ENCODE measurements at regions not wholly inside any gene's neighbourhood (a gene's known extent, or its start where the extent isn't known, plus 50 kb on each side); places are given as distances from the start of the nearest gene placed in this dataset.

DNA sequence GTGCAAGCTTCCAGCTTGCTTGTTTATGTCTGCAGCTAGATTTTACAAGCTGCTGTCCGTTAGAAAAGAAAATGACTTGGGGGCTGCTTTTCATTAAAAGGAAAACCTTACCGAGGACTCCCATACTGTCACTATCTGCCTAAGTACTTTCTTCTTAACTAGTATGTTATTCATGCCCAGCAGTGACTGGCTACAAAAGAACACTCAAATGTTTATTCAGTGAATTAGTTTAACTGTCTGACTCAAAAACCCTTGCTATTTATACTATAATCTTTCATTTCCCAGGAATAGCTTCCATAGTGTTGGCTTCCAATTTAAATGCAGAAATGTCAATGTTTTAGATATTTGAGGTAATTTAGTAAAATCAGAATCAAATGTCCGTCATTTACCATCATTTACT, 164.9 kb downstream of the DTHD1 start:
- in situ Hi-C loops (cut with MboI; ENCODE audit: low pct_unique_long_range_greater_than_20kb, low sequenced_read_pairs, unreplicated experiment), result no loop called here
- no peak for DNase-seq (ENCODE audit: low spot score)
- TF ChIP-seq, protein P1, sequence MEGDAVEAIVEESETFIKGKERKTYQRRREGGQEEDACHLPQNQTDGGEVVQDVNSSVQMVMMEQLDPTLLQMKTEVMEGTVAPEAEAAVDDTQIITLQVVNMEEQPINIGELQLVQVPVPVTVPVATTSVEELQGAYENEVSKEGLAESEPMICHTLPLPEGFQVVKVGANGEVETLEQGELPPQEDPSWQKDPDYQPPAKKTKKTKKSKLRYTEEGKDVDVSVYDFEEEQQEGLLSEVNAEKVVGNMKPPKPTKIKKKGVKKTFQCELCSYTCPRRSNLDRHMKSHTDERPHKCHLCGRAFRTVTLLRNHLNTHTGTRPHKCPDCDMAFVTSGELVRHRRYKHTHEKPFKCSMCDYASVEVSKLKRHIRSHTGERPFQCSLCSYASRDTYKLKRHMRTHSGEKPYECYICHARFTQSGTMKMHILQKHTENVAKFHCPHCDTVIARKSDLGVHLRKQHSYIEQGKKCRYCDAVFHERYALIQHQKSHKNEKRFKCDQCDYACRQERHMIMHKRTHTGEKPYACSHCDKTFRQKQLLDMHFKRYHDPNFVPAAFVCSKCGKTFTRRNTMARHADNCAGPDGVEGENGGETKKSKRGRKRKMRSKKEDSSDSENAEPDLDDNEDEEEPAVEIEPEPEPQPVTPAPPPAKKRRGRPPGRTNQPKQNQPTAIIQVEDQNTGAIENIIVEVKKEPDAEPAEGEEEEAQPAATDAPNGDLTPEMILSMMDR (IDR thresholded peaks at IDR 0.05; ENCODE audit: extremely low read depth, insufficient read depth, missing control alignments), result no peak

DNA sequence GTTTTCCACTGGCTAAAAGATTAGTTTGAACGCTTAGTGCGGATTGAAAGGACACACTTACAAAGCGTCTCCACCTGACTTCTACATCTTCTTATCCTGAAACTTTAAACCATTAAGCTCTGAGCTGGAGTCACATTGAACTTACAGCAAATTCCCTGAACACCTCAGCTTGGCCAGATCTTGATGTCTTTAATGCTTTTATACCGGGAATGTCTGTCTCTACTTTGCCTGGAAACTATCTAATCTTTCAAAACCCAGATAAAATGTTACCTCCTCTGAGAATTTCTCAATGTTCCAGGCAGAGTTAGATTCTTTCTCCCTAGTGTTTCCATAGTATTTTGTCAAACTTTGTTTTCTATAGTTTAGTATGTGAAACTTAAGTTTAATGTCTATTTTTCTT, 179.9 kb downstream of the DTHD1 start:
- in situ Hi-C loops (cut with MboI; ENCODE audit: low pct_unique_long_range_greater_than_20kb, low sequenced_read_pairs, unreplicated experiment), result no loop called here
- TF ChIP-seq, protein P1 (IDR thresholded peaks at IDR 0.05; ENCODE audit: extremely low read depth, insufficient read depth, missing control alignments), result no peak
- DNase-seq (ENCODE audit: low spot score), result no peak

DNA sequence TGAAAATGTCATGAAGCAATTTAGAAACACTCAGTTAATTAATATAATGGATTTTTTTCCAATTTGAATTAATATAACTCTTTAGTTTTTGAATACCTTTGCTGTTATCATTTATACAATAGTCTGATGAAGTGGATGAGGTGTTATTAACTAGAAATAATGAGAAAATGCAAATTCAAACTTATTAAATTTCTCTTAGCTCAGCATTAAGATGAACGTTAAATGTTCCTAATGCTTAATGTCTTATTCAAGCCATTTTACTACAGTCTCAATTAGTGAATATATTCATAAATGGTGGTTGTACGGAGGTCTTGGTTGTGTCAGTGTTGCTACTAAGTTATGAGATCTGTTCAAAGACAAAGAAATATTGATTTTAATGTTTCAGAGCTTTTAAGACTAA, 186.3 kb downstream of the DTHD1 start:
- DNase-seq (ENCODE audit: low spot score), result no peak
- in situ Hi-C loops (cut with MboI; ENCODE audit: low pct_unique_long_range_greater_than_20kb, low sequenced_read_pairs, unreplicated experiment), result no loop called here
- TF ChIP-seq, protein P1 (IDR thresholded peaks at IDR 0.05; ENCODE audit: extremely low read depth, insufficient read depth, missing control alignments), result no peak

DNA sequence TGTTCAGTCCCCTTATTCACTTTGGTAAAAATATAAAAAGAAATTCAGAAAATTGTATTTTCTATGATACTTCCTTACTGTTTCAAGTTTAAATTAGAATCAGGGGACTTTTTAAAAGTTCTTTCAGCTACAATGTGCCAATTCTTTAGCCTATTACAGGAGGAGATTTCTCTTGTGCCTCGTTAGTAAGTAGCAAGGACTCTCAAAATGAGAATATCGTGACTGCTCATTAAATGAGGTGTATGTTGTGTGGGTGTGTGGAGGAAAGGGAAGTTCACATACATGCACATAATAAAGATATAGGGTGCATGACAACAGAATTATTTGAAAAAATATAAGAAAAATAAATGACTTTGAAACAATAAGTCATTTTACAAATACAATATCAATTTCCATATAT, 190.5 kb downstream of the DTHD1 start:
- TF ChIP-seq, protein P1 (IDR thresholded peaks at IDR 0.05; ENCODE audit: extremely low read depth, insufficient read depth, missing control alignments), result no peak
- no peak for DNase-seq (ENCODE audit: low spot score)
- in situ Hi-C loops (cut with MboI; ENCODE audit: low pct_unique_long_range_greater_than_20kb, low sequenced_read_pairs, unreplicated experiment), result no loop called here

DNA sequence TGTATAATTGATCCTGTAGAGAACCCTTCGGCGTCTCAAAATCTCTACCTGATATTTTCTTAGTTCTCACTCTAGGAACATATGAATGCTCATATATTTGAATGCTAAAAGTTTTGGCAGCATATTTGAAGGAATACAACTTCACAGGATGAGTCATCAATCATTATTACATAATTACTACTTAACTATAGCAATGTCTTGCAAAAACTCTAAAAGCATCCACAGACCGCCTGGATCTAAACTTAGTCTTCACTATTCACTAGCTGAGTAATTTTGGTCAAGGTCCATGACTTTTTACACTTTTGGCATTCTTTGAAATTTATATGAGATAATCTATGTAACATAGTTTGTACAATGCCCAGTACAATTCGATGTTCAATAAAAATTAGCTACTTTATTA, 194.7 kb downstream of the DTHD1 start:
- in situ Hi-C loops (cut with MboI; ENCODE audit: low pct_unique_long_range_greater_than_20kb, low sequenced_read_pairs, unreplicated experiment), result no loop called here
- TF ChIP-seq, protein P1 (IDR thresholded peaks at IDR 0.05; ENCODE audit: extremely low read depth, insufficient read depth, missing control alignments), result no peak
- no peak for DNase-seq (ENCODE audit: low spot score)

DNA sequence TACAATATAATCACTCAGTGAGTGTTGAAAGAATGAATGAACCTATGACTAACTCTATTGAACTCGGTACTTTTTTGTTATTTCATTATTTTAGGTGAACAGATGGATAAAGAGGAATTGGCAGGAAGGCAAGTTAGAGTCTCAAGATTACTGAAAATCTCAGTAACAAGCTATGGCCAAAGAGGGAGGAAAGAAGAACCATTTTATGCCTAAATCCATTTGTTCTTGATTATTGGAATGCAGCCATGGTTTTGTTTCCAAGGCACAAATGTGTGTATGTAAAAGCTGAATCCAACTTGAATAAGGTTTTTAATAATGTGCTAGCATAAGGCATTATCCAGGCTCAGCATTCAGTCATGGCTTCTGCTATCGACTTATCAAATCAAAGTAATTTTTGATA, 196.4 kb downstream of the DTHD1 start:
- TF ChIP-seq, protein P1 (IDR thresholded peaks at IDR 0.05; ENCODE audit: extremely low read depth, insufficient read depth, missing control alignments), result no peak
- in situ Hi-C loops (cut with MboI; ENCODE audit: low pct_unique_long_range_greater_than_20kb, low sequenced_read_pairs, unreplicated experiment), result no loop called here
- DNase-seq (ENCODE audit: low spot score), result no peak

DNA sequence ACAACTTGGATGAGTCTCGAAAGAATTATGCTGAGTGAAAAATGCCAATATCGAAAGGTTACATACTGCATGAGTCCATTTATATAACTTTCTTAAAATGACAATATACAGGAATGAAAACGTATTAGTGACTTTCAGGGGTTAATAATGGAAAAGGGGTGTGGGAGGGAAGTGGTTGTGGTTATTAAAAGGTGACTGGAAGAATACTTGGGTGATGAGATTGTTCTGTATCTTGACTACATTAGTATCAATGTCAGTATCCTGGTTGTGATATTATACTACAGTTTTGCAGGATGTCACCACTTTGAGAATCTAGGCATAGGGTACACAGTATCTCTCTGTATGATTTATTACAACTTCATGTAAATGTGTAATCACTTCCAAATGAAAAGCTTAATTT, 204.5 kb downstream of the DTHD1 start:
- no peak for DNase-seq (ENCODE audit: low spot score)
- in situ Hi-C loops (cut with MboI; ENCODE audit: low pct_unique_long_range_greater_than_20kb, low sequenced_read_pairs, unreplicated experiment), result no loop called here
- TF ChIP-seq, protein P1 (IDR thresholded peaks at IDR 0.05; ENCODE audit: extremely low read depth, insufficient read depth, missing control alignments), result no peak
